Naive thymus-derived CD4-positive, alpha-beta T cell (primary cell): ENCODE measurements at regions not wholly inside any gene's neighbourhood (a gene's known extent, or its start where the extent isn't known, plus 50 kb on each side); places are given as distances from the start of the nearest gene placed in this dataset.
"Not testable (repeated sequence)": the region's sequence is repeated elsewhere in the genome, so short reads cannot be mapped to it uniquely, and the experiment has no call there.

ENCODE experiments used
- ATAC-seq: fragments of 150-1000 bp; cut with Tn5 transposase; 2 replicates; pipeline ENCODE4 v1.10.0; 2021; ENCODE audit warnings: mild to moderate bottlenecking, moderate library complexity
- CTCF ChIA-PET: fragments of 350-600 bp; sonication (Branson Sonifier 250); formaldehyde crosslinking; loops from one replicate; lab custom pipeline; 2021; ENCODE audit warnings: antibody characterized with exemption; lab: Charles Lee
- POLR2A ChIA-PET: fragments of 350-600 bp; sonication (Branson Sonifier 250); formaldehyde crosslinking; loops from one replicate; lab custom pipeline; 2021; ENCODE audit warnings: antibody characterized with exemption, inconsistent platforms; lab: Charles Lee
- DNase-seq, 9 donors: peaks; one replicate each; pipeline versions ENCODE4 v3.0.0 to v3.0.0-alpha.2; 2020 to 2022; ENCODE audit warnings: mixed read lengths in 1 of 9
- H3K27ac ChIP-seq: one replicate; pipeline ENCODE4 v1.7.0; 2013; ENCODE audit warnings: mild to moderate bottlenecking, low read depth, low read length, moderate library complexity
- H3K27me3 ChIP-seq, 2 donors: one replicate each; pipeline ENCODE4 v1.7.0; 2013; ENCODE audit warnings: low read length in 2 of 2, mild to moderate bottlenecking in 2 of 2, moderate library complexity in 2 of 2; ENCODE audit not compliant: control insufficient read depth in 2 of 2, insufficient read depth in 2 of 2
- H3K36me3 ChIP-seq, 3 experiments: 1 replicate in 2 of 3; 2 replicates in 1 of 3; pipeline ENCODE4 v1.7.0; 2013; ENCODE audit warnings: low read length in 3 of 3, mild to moderate bottlenecking in 3 of 3, moderate library complexity in 1 of 3; ENCODE audit not compliant: insufficient read depth in 3 of 3, control insufficient read depth in 2 of 3
- H3K4me1 ChIP-seq, 2 donors: one replicate each; pipeline ENCODE4 v1.7.0; 2013; ENCODE audit warnings: low read length in 2 of 2, mild to moderate bottlenecking in 2 of 2, moderate library complexity in 1 of 2; ENCODE audit not compliant: control insufficient read depth in 2 of 2, insufficient read depth in 2 of 2
- H3K4me3 ChIP-seq: 2 replicates; pipeline ENCODE4 v1.7.0; 2013; ENCODE audit warnings: mild to moderate bottlenecking, low read length
- H3K9me3 ChIP-seq, 3 experiments: 1 replicate in 2 of 3; 2 replicates in 1 of 3; pipeline ENCODE4 v1.7.0; 2013; ENCODE audit warnings: low read length in 3 of 3; ENCODE audit not compliant: control insufficient read depth in 2 of 3
- H3K27ac Mint-ChIP-seq, 9 donors: one replicate each; pipeline ENCODE4 v1.8.0; 2020 to 2022; ENCODE audit warnings: mixed read lengths in 9 of 9, mild to moderate bottlenecking in 8 of 9, moderate library complexity in 5 of 9, inconsistent platforms in 2 of 9
- H3K27me3 Mint-ChIP-seq, 5 donors: one replicate each; pipeline ENCODE4 v1.8.0; 2021 to 2022; ENCODE audit warnings: mixed read lengths in 5 of 5, mild to moderate bottlenecking in 1 of 5
- H3K36me3 Mint-ChIP-seq, 5 donors: one replicate each; pipeline ENCODE4 v1.8.0; 2020 to 2022; ENCODE audit warnings: mixed read lengths in 5 of 5, mild to moderate bottlenecking in 3 of 5, inconsistent platforms in 1 of 5
- H3K4me1 Mint-ChIP-seq, 7 donors: one replicate each; pipeline ENCODE4 v1.8.0; 2020 to 2022; ENCODE audit warnings: mixed read lengths in 7 of 7, mild to moderate bottlenecking in 3 of 7, inconsistent platforms in 1 of 7
- H3K4me3 Mint-ChIP-seq, 10 donors: one replicate each; pipeline ENCODE4 v1.8.0; 2020 to 2022; ENCODE audit warnings: mild to moderate bottlenecking in 10 of 10, mixed read lengths in 10 of 10, moderate library complexity in 6 of 10, inconsistent platforms in 2 of 10
- H3K9me3 Mint-ChIP-seq, 11 donors: one replicate each; pipeline ENCODE4 v1.8.0; 2020 to 2022; ENCODE audit warnings: mixed read lengths in 11 of 11, mild to moderate bottlenecking in 4 of 11, inconsistent platforms in 1 of 11, moderate library complexity in 1 of 11
- intact Hi-C, 2 donors: fragments of 100-400 bp; cut with micrococcal nuclease; formaldehyde crosslinking; loops; one replicate each; pipeline ENCODE4 v1.15.1; 2023

DNA sequence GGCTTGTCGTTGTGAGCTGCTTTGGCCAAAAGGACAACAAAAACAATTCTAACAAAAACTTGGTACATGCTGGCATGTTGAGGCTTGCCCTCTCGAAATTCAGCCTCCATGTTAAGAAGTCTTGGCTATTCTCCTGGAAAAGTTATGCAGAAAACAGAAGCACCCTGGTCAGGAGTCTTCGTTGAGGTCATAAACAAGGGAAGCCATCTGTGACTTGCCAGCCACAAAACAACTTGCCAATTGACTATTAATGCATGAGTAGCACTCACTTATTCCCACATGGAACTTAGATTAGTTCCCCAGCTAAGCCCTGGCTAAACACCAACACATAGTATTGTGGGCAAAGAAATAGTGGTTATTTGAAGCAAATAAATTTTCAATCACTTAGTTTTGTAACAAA lies 521.0 kb upstream of the CHD1 start:
- CTCF ChIA-PET = no interaction called here
- no peak overlapping the region for H3K4me3 Mint-ChIP-seq
- H3K27ac ChIP-seq = no peak overlapping the region
- H3K36me3 Mint-ChIP-seq = no peaks in the 10 kb centered on the region
- ATAC-seq (no peak), DNase-seq (no peak)
- POLR2A ChIA-PET = no interaction called here
- intact Hi-C loops = no loop called here
- no peaks in the 10 kb centered on the region for H3K4me1 ChIP-seq
- H3K36me3 ChIP-seq = no peaks in the 10 kb centered on the region
- H3K4me3 ChIP-seq = no peak overlapping the region
- H3K27ac Mint-ChIP-seq = no peak overlapping the region
- H3K9me3 ChIP-seq = no peaks in the 10 kb centered on the region
- H3K9me3 Mint-ChIP-seq = no peaks in the 10 kb centered on the region
- no peaks in the 10 kb centered on the region for H3K4me1 Mint-ChIP-seq
- no peaks in the 10 kb centered on the region for H3K27me3 Mint-ChIP-seq
- H3K27me3 ChIP-seq = no peaks in the 10 kb centered on the region

DNA sequence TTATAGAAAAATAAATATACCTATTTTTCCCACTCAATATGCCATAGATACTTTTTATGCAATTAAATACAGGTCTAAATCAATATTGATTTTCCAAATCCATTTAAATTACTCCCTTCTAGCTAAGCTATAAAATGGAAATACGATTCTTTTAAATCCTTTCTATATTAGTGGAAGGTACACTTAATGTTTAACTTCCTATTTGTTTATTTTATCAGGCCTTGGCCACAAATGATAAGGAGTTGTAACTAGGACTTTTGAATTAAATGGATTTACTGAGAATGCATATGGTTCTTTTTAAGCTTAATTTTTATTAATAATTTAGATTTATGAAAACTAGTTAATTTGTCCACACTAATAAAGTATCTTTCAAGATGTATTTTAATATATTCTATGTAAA lies 517.0 kb upstream of the CHD1 start:
- Histone ChIP-seq H3K27me3 (no peaks in the 10 kb centered on the region), H3K9me3 (no peaks in the 10 kb centered on the region), H3K36me3 (no peaks in the 10 kb centered on the region), H3K4me1 (no peaks in the 10 kb centered on the region), H3K27ac (no peak overlapping the region), H3K4me3 (no peak overlapping the region)
- Mint-ChIP-seq H3K36me3 (no peaks in the 10 kb centered on the region), H3K4me3 (no peak overlapping the region), H3K27me3 (no peaks in the 10 kb centered on the region), H3K4me1 (no peaks in the 10 kb centered on the region), H3K9me3 (peaks cover 0 to 5% (median 0%) of the 10 kb centered on the region in 11 donors), H3K27ac (no peak overlapping the region)
- intact Hi-C loops = no loop called here
- ChIA-PET POLR2A (no interaction called here), CTCF (no interaction called here)
- no peak for DNase-seq
- ATAC-seq = no peak

DNA sequence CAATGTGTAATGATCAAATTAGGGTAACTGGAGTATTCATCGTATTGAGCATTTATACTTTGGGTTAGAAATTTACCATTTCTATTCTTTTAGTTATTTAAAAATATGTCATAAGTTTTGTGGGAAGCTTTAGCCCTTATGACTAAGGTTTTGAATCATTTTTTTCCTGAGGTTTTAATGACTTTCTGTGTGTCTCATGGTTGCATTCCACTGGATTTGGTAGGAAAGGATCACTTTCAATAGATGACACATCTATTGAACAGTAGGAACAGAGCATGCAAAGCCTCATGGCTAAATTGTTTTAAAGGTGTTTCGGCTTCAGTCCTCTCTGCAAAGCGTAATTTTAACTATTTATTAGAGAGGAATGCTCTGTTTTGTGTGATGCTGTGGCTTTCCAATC lies 512.4 kb upstream of the CHD1 start:
- ATAC-seq = no peak
- H3K27me3 Mint-ChIP-seq = no peaks in the 10 kb centered on the region
- H3K9me3 ChIP-seq = no peaks in the 10 kb centered on the region
- no peak overlapping the region for H3K27ac Mint-ChIP-seq
- H3K4me1 ChIP-seq = no peaks in the 10 kb centered on the region
- no peaks in the 10 kb centered on the region for H3K27me3 ChIP-seq
- H3K9me3 Mint-ChIP-seq = peaks cover 0 to 5% (median 0%) of the 10 kb centered on the region in 11 donors
- no peak overlapping the region for H3K4me3 Mint-ChIP-seq
- CTCF ChIA-PET = no interaction called here
- no peaks in the 10 kb centered on the region for H3K36me3 ChIP-seq
- intact Hi-C loops = no loop called here
- H3K4me1 Mint-ChIP-seq = no peaks in the 10 kb centered on the region
- no peak overlapping the region for H3K4me3 ChIP-seq
- POLR2A ChIA-PET = no interaction called here
- no peak for DNase-seq
- no peak overlapping the region for H3K27ac ChIP-seq
- H3K36me3 Mint-ChIP-seq = no peaks in the 10 kb centered on the region

DNA sequence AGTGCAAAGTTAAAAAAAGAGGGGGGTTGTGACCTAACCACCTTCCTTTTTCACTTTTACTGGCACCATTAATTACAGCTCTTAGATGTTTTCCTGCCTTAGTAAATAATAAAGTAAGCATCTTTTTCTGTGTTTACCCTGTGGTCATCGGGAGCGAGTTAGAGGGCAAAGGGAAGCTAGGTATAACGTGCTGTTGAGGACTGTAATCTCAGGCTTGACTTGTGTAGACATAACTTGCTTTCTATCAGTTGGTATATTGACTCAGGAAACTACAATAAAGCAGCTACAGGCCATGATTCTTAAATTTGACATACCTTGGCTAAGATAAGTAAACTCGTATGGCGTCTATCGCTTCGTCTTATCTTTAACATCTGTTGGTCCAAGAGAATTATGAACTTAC lies 509.8 kb upstream of the CHD1 start:
- no peaks in the 10 kb centered on the region for H3K36me3 ChIP-seq
- H3K4me3 ChIP-seq = no peak overlapping the region
- no peaks in the 10 kb centered on the region for H3K4me1 ChIP-seq
- no peaks in the 10 kb centered on the region for H3K9me3 ChIP-seq
- H3K4me3 Mint-ChIP-seq = no peak overlapping the region
- DNase-seq (no peak), ATAC-seq (no peak)
- no peak overlapping the region for H3K27ac ChIP-seq
- H3K36me3 Mint-ChIP-seq = no peaks in the 10 kb centered on the region
- ChIA-PET POLR2A (no interaction called here), CTCF (no interaction called here)
- no peaks in the 10 kb centered on the region for H3K27me3 ChIP-seq
- peaks cover 0 to 5% (median 0%) of the 10 kb centered on the region in 11 donors for H3K9me3 Mint-ChIP-seq
- no peaks in the 10 kb centered on the region for H3K27me3 Mint-ChIP-seq
- H3K27ac Mint-ChIP-seq = no peak overlapping the region
- intact Hi-C loops = no loop called here
- no peaks in the 10 kb centered on the region for H3K4me1 Mint-ChIP-seq

DNA sequence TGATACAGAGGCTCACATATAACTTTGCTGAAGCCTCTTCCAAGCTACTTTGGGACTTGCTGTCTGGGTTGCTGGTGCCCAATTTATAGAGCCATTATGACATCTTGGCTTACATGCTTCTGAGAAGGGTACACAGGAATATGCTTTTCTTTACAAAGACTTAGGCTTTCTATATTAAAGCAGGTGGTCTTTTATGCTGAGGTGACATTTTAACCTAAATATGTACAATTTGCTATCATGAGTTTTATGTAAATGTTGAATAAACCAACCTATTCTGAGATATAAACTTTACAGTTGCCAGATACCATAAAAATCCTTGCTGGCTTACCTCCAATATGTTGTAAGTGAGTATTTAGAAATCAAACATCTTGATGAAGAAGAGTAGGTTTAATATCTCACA lies 509.2 kb upstream of the CHD1 start:
- no peaks in the 10 kb centered on the region for H3K9me3 ChIP-seq
- Mint-ChIP-seq H3K9me3 (peaks cover 0 to 5% (median 0%) of the 10 kb centered on the region in 11 donors), H3K27me3 (no peaks in the 10 kb centered on the region), H3K4me3 (no peak overlapping the region), H3K27ac (no peak overlapping the region), H3K36me3 (no peaks in the 10 kb centered on the region), H3K4me1 (no peaks in the 10 kb centered on the region)
- no peaks in the 10 kb centered on the region for H3K36me3 ChIP-seq
- H3K4me3 ChIP-seq = no peak overlapping the region
- no peaks in the 10 kb centered on the region for H3K27me3 ChIP-seq
- ATAC-seq (no peak), DNase-seq (no peak)
- CTCF ChIA-PET = no interaction called here
- POLR2A ChIA-PET = no interaction called here
- intact Hi-C loops = no loop called here
- H3K4me1 ChIP-seq = no peaks in the 10 kb centered on the region
- H3K27ac ChIP-seq = no peak overlapping the region

DNA sequence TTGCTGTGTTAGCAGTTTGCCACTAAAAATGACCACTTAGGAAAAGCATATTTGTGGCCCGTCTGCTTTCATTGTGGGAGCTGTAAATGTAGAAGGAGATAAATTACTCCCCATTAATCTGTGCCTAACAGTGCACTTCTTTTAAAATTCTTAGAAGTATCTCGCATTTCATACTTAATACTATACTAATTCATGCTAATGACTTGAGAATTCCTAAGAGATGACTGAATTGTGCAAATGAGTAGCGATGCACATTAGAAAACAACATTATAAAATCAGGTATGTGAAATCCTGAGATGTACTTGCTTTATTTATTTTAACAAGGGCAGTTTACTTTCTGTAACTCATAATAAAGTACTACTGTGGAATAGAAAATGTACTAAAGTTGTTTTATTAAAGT lies 494.6 kb upstream of the CHD1 start:
- H3K9me3 ChIP-seq, H3K27me3 ChIP-seq, H3K4me1 ChIP-seq, H3K27me3 Mint-ChIP-seq, H3K36me3 Mint-ChIP-seq, POLR2A ChIA-PET, ATAC-seq, H3K4me3 ChIP-seq, H3K9me3 Mint-ChIP-seq, H3K4me3 Mint-ChIP-seq, DNase-seq, H3K36me3 ChIP-seq, H3K27ac Mint-ChIP-seq, CTCF ChIA-PET, intact Hi-C loops, H3K27ac ChIP-seq, H3K4me1 Mint-ChIP-seq: not testable (repeated sequence)

DNA sequence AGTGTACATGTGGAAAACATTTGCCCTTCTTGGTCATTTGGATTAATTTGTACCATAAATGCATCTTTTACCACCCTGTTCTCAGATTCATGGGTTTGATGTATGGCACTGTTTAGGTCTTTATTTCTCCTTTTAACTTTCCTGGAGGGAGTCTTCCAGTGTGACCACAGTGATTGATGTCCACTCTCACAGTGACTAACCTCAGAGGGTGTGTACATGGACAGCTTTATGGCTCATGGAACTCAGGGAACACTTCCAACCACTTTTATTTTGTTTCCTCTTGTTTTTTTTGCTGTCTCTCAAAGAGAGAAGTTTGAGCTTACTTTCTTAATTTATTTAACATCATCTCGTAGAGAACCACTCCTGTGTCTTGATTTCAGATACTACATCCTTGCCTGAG lies 489.8 kb upstream of the CHD1 start:
- H3K27ac ChIP-seq, H3K27me3 ChIP-seq, H3K4me1 Mint-ChIP-seq, intact Hi-C loops, H3K36me3 Mint-ChIP-seq, H3K4me3 Mint-ChIP-seq, CTCF ChIA-PET, H3K36me3 ChIP-seq, H3K27me3 Mint-ChIP-seq, H3K9me3 Mint-ChIP-seq, H3K4me1 ChIP-seq, H3K27ac Mint-ChIP-seq, H3K4me3 ChIP-seq, H3K9me3 ChIP-seq, DNase-seq, POLR2A ChIA-PET, ATAC-seq: not testable (repeated sequence)
